GM18858 (cell line): ENCODE measurements at regions not wholly inside any gene's neighbourhood (a gene's known extent, or its start where the extent isn't known, plus 50 kb on each side); places are given as distances from the start of the nearest gene placed in this dataset.
"Not testable (repeated sequence)": the region's sequence is repeated elsewhere in the genome, so short reads cannot be mapped to it uniquely, and the experiment has no call there.

Experiments used
- ATAC-seq: cut with Tn5 transposase; IDR thresholded peaks from one replicate; pipeline ENCODE4 v1.9.1; 2021; ENCODE audit not compliant: unreplicated experiment

DNA sequence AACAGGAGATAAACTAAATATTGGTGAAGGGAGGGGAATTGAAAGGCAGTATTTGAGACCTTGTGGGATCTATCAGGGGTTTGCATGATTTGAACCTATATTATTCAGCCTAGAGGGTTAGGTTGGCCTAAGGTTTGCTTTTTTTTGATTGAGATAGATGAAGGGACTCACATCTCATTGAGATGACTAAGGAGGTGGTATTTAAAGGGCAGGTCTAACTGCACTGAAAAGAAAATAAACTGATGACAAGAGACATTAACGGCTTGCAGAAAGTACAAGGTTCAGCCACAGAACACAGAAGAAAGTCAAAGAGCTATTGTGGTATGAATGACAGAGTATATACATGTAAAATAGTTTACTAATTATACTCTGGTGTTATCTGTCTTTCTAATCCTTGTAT lies 412.7 kb downstream of the CDH10 start:
- ATAC-seq: no peak

DNA sequence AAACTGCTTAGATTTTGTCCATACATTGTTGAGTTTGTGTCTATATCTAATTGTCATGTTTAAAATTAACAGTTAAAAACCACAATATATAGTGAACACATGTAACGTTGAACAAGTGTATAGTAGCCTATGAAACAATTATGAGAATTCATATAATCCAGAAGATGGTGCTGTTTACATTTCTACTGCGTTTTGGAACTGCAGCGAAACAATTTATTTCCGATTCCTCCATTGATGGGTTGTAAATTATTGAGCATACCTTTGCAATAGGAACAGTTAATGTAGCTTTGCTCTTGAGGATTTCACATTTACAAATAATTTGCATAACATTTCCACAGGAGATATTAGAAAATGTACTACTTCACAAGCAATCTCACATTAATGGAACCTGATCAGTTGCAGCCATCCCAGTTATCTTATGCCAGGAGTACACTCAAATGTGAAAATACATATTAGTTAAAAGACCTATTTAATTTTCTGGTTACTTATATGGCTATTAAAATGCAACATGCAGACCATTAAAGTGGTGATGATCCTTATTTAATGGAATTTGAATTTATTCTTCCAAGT lies 411.8 kb downstream of the CDH10 start:
- ATAC-seq: no peak

DNA sequence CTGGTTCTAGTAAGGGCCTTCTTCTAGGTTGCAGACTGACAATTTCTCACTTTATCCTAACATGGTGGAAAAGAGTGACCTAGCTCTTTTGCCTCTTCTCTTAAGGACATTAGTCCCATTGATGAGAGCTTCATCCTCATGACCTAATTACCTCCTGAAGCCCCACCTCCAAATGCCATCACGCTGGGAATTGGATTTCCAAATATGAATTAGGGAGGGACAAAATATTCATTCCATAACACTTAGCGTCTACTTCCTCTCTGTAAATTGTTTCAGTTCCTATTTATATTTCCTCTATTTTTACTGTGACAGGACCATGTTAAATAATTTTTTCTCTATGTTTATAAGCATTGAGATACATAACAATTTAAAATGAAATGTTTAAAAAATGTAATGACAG lies 408.8 kb downstream of the CDH10 start:
- no peak for ATAC-seq

DNA sequence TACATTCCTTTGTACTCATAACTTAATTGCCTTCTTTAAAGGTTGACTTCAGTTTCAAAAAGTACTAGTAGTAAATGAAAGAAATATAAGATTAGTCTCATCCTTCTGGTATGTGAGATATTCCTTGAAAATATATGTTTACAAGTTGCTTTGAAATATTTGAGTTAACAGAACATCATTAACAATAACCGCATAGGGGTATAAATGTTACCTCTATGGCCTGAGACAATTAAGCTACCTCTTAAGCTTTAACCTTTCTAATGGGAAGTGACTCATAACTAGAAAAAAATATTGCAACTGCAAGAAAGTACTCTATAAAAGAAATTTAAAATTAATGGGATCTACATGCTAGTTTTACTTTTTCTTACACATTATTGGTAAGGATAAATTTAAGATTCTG lies 399.0 kb downstream of the CDH10 start:
- no peak for ATAC-seq

DNA sequence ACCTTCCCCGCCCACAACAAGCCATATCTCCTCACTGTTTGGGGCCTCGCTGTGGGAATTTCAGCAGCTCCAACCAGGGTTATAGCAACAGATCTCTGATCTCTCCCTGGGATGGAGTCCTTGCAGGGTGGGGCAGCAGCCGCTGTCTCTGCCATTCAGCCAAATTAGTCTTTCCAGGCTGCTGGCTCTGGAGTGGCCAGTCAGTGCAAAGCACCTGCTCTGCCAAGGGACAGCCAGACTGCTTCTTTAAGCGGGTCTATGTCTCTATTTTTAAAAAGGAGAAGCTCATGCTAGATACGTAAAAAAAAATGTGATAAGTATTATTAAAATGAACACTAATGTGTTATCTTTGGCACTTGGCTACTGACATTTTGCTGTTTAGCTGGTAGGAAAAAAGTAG lies 380.2 kb downstream of the CDH10 start:
- no peak for ATAC-seq

DNA sequence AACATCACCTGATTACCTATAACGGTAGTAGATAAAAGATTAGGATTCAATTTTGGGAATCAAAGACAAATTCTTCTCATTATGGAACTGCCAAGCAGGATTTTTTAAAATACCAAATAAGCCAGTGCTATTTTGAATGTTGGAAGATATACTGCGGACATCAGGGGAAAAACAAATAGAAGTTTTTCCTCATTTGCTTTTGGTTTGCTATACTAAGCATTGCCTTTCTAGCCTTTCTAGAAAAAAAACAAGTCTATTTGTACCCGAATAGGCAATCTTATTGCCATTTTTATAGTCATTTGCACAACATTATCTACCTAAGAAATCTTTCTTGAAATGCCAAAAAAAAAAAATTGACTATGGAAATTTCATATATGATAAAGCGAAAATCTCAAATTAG lies 379.5 kb downstream of the CDH10 start:
- no peak for ATAC-seq

DNA sequence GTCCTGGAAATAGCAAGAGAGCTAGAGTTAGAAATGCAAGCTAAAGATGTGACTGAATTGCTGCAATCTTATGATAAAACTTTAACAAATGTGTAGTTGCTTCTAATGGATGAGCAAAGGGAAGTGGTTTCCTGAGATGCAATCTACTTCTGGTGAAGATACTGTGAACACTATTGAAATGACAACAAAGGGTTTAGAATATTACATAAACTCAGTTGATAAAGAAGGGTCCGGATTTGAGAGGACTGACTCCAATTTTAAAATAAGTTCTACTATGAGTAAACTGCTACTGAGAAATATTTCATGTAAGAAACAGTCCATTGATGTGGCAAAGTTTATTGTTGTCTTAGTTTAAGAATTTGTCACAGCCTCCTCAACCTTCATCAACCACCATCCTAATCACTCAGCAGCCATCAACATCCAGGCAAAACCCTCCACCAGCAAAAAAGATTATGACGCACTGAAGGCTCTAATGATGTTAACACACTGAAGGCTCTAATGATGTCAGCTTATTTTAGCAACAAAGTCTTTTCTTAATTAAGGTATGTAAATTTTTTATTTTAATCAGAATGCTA lies 376.2 kb downstream of the CDH10 start:
- no peak for ATAC-seq

DNA sequence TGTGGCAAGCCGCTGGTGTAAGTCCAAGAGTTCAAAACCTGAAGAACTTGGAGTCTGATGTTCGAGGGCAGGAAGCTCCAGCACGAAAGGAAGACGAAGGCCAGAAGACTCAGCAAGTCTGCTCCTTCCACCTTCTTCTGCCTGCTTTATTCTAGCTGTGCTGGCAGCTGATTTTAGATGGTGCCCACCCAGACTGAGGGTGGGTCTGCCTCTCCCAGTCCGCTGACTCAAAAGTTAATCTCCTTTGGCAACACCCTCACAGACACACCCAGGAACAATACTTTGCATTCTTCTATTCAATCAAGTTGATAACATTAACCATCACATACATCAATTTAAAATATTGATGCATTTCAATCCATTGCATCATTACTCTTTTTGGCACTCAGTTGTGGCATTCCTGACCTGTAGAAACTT lies 373.1 kb downstream of the CDH10 start:
- not testable (repeated sequence) for ATAC-seq

DNA sequence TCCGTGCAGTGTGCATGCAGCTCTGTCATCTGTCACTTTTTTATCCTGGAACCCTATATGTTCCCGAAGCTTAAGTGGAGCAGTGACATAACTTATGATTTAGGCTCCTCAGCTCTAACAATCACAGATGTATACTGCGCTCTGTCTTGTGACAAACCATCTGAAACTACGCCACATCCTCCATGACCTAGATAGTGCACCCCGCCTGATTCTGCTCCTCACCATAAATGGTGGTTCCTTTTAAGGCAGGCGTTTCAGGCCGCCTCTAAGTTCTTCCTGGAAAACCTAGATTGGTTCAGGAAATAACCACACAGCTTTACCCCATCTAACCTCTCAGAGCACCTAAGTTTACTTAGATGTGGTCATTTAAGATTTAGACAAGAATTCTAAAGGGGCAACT lies 372.0 kb downstream of the CDH10 start:
- ATAC-seq: no peak

DNA sequence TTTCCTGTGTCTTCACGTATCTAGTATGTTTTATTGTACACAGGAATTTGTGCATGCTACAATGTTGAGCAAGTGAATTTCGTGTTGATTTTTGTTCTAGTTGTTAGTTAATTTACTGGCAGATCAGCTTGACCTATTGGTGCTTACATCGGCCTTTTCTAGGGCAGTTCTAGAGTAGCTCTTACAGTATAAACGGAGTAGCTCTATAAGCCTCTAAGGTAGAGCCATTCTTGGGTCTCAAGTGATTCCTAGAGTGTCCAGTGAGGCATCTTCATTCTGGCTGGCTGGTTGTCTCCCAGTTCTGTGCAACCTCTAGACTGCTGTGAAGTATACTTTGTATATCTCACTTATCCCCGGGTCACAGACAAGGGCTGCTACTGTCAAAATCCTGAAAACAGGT lies 364.6 kb downstream of the CDH10 start:
- ATAC-seq: no peak

DNA sequence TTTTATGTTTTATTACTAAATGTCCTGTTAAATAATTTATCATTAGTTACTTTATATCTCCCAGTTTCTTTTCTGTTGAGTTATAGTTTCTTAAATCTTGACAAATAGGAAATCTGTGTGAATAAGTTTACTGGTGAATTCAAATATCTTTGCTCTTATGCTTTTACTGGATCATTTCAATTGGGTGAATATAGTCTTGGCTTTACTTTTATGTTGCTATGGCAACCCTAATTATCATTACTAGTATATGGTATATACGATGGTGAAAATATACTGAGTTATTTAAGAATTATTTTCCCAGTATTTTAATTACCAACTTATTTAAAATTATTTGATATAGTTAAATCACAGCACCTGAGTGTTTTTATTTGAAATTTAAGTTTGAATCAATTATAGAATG lies 363.0 kb downstream of the CDH10 start:
- ATAC-seq: no peak

DNA sequence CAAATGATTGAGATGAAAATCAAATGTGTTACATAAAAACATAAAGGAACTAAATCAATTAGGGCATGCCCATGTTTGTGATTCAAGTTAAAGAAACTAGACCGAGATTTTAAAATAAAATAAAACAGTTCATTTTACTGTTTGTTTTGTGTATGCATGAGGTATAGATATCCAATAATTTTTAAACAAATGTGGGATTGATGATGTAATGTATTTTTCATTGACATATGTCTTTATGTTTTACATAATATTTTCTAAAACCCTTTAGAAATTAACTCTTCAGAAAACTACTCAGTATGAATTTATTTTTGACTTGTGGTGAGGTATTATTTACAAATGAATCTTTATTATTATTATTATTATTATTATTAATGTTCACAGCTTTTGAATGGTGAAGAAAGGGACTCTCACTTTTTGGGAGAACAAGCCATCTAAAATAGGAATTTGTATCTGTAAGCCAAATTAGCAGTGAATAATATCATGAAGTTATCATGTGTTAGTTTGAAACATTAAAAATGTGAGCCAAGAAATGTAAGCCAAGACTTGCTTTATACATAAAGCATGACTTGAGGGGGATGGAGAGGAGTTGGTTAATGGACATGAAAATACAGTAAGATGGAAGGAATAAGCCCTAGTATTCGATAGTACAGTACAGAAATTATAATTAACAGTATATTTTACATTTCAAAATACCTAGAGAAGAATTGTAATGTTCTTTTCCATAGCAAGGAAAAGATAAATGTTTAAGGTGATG lies 355.0 kb downstream of the CDH10 start:
- ATAC-seq: no peak

DNA sequence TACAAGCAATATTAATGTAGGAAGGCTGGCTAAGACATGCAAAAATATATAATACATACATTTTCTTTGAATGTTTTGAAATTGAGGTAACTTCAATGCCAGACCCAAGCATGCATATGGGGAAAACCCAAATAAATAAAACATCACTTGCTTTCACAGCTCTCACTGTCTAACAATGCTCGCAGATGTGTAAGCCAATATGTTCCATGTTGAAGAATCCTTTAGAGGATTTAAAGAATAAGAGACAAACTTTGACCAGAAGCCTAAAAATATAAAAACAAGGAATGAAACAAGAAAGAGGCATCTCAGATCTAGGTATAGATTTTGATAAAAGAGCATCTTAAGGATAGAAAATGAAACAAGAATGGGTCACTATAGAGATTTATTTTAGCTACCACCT lies 354.2 kb downstream of the CDH10 start:
- no peak for ATAC-seq

DNA sequence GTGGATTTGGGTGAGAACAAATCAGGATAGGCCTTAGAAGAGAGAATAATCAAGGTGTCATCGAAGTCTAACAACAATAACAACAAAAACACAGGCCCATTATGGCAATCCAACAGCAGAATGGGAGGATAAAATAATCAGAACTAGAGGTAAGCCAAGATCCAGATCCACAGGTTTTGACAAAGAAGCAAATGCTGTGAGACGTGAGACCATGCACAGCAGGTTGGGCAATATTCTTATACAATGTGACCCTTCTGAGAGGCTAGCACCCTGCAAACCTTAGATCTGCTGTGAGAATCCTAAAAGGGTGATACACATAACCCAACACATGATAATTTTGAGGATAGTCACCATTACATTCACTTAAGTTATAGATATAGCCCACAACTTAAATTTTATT lies 352.9 kb downstream of the CDH10 start:
- ATAC-seq: no peak

DNA sequence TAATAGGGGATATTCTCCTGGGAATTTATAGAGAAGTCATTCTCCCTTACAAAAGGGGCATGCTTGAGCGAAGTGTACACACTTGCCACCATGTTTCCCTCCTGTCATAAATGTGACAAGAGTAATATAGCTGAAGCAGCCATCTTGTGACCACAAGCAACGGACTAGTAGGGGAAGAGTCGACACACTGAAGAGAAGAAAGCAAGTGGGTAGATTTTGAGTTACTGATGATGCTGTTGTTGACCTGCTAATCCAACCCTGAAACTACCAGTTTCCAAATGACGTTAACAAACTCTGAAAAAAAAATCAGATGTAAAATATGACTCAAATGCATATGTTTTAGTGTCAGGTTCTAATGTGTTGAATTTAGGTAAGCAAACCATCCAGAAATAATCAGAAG lies 350.4 kb downstream of the CDH10 start:
- no peak for ATAC-seq

DNA sequence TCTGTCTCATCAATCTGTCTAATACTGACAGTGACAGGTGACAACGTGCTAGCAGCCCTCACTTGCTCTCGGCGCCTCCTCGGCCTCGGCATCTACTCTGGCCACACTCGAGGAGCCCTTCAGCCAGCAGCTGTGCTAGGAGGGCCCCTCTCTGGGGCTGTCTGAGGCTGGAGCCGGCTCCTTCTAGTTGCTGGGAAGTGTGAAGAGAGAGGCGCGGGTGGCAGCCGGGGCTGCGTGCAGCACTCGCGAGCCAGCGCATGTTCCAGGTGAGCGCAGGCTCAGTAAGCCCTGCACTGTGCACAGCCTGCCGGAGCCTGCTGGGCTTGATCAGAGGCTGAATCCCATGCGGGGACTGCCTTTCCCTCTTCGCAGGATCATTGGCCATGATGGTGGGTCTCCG lies 330.7 kb downstream of the CDH10 start:
- ATAC-seq: no peak

DNA sequence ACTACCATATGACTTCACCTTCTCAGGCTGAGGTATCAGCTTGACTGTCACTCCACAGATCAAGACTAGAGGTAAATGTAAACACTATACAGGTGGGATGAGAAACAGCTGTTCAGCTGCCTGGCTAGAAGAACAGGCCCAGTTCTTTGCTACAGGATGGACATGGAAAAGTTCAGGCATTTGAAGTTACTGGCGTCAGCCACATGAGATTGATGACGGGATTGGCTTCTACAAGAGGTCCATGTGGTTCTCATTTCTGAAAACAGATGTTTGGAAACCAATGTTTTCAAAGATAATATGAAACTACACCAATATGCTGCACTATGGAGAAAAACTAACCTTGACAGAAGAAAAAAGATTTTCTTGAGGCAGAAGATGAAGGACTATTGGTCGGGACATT lies 324.1 kb downstream of the CDH10 start:
- ATAC-seq: no peak

DNA sequence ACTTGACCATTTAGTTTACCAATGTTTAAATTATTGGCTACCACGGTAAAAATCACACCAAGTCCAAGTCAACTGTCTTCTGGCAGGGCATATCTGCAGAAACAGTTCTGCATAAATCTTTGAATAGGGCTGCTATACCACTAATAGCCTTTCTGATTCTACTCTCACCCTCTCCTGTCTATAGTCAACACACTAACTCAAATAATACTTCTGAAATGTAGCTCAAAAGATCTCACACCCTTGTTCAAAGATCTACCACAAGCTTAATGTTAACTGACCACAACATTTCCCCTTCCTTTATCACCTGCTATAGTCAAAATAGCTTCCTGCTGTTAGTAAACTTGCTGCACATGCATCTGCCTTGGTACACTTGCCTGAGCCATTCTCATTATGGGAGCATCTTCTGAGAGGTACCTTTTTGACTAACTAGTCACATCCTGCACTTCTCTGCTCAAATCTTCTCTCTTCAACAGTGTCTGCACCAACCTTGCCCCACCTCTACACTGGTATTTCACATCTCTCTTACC lies 319.4 kb downstream of the CDH10 start:
- no peak for ATAC-seq

DNA sequence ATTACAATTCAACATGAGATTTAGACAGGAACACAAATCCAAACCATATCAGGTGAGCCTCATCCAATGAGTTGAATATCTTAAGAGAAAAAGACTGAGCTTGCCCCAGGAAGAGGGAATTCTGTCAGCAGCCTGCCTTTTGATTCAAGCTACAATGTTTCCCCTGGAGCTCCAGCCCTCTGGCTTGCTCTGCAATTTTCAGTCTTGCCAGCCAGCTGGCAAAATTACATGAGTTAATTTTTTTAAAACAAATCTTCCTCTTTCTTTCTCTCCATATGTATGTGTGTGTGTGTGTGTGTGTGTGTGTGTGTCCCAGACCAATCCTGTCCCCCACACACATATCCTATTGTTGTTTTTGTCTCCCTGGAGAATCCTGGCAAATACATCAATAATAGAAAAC lies 313.2 kb downstream of the CDH10 start:
- ATAC-seq: no peak

DNA sequence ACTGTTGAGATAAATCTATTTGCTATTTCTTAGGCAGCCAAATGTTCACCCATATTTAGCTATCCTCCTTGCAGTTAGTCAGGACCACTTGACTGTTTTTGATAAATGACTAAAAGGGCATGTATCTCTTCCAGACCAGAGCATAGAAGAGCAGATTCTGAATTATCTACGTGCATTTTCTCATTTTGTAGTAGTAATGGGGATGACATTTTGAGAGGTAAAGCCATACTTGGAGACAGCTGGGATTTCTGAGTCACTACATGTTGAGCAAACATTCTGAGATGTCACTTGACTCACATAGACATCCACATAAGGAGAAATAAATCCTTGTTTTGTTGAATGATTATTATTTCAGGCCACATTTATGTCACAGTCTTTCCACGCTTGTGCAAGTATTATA lies 297.6 kb downstream of the CDH10 start:
- ATAC-seq: no peak

DNA sequence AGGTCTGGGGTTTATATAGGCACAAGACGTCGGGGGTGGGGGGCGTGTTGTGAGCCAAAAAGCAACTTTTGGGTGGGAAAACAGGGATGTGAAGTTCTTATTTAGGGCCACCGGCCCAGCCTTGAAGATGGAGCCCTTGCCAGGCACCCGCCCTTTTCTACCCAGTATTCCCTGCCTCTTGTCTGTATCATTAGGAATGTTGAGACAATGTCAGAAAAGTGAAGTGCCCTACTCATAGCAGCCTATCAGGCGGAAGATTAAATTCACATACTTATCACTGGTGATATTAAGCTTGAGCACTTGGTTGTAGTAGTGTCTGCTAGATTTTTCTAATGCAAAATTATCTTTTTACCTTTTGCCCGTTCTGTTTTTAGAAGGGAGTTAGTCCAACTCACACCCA lies 293.5 kb downstream of the CDH10 start:
- no peak for ATAC-seq

DNA sequence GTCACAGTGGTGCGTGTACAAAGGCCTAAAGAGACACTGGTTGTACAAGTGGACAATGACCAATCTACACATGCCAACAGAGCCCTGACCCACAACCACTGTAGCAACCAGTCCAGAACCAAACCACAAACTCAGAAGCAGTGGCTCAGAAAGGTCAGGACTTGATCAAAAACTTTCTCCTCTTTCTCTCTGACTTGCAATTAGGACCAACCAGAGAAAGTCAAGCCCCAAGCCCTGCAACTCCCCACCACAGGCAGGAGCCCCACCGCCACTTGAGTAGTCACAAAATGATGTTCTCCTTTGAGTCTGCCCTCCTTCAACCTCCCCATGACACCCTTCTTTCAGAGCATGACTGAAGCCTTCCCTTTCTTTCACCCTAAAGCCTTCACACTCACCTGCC lies 291.8 kb downstream of the CDH10 start:
- no peak for ATAC-seq

DNA sequence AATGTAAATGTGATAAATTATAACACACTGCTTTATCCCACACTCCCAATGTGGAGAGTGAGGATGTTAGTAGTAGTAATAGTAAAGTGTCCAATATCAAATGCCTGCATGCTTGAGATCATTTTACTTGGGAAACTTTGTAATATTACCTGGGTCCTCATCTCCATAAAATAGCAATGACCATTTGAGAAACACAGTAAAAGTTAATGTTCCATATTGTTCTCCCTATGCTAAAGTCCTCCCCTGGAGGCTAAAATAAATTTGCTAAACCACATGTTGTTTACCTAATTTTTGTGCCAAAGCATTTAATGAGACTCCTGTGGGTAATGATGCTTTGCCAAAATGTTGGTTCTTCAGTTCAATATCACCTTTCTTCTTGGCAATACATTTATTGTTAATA lies 291.2 kb downstream of the CDH10 start:
- ATAC-seq: no peak
